HEK293T (cell line): ENCODE measurements at regions not wholly inside any gene's neighbourhood (a gene's known extent, or its start where the extent isn't known, plus 50 kb on each side); places are given as distances from the start of the nearest gene placed in this dataset.

Source experiments
- CTCF ChIA-PET: fragments of 350-600 bp; formaldehyde crosslinking; extraction: SDS; loops from one replicate; lab custom pipeline; 2021; ENCODE audit warnings: antibody characterized with exemption, inconsistent platforms; lab: Yijun Ruan, JAX
- POLR2A ChIA-PET: fragments of 350-600 bp; formaldehyde crosslinking; extraction: SDS; loops from one replicate; lab custom pipeline; 2020; ENCODE audit warnings: antibody characterized with exemption, inconsistent platforms; lab: Yijun Ruan, JAX
- DNase-seq: peaks from one replicate; pipeline ENCODE4 v3.0.0; 2012; ENCODE audit warnings: mixed read lengths; ENCODE audit errors: extremely low spot score
- ARNT ChIP-seq: fragments of 450-650 bp; IDR thresholded peaks from 2 replicates; pipeline ENCODE4 v1.6.1; 2017; ENCODE audit warnings: mild to moderate bottlenecking
- BHLHE40 ChIP-seq: fragments of 450-650 bp; IDR thresholded peaks from 2 replicates; pipeline ENCODE4 v1.6.1; 2016; ENCODE audit warnings: mild to moderate bottlenecking, moderate library complexity, borderline replicate concordance
- CTBP1 ChIP-seq: fragments of 450-650 bp; IDR thresholded peaks from 2 replicates; pipeline ENCODE4 v1.6.1; 2016; ENCODE audit warnings: borderline replicate concordance
- ELF4 ChIP-seq: fragments of 450-650 bp; IDR thresholded peaks from 2 replicates; pipeline ENCODE4 v1.6.1; 2017; ENCODE audit warnings: antibody characterized with exemption
- FOXA1 ChIP-seq: fragments of 450-650 bp; IDR thresholded peaks from 2 replicates; pipeline ENCODE4 v1.6.1; 2016; ENCODE audit warnings: mild to moderate bottlenecking
- FOXK2 ChIP-seq: fragments of 450-650 bp; IDR thresholded peaks from 2 replicates; pipeline ENCODE4 v1.6.1; 2016; ENCODE audit warnings: mild to moderate bottlenecking
- FOXM1 ChIP-seq: fragments of 450-650 bp; IDR thresholded peaks from 2 replicates; pipeline ENCODE4 v1.6.1; 2017; ENCODE audit warnings: mild to moderate bottlenecking, borderline replicate concordance
- HDGF ChIP-seq: fragments of 450-650 bp; IDR thresholded peaks from 2 replicates; pipeline ENCODE4 v1.6.1; 2017; ENCODE audit warnings: antibody characterized with exemption, borderline replicate concordance
- L3MBTL2 ChIP-seq: fragments of 450-650 bp; conservative IDR thresholded peaks from 2 replicates; pipeline ENCODE4 v1.6.1; 2016; ENCODE audit warnings: mild to moderate bottlenecking
- LEF1 ChIP-seq: fragments of 450-650 bp; IDR thresholded peaks from 2 replicates; pipeline ENCODE4 v1.6.1; 2017; ENCODE audit warnings: mild to moderate bottlenecking, borderline replicate concordance
- NFRKB ChIP-seq: fragments of 450-650 bp; IDR thresholded peaks from 2 replicates; pipeline ENCODE4 v1.6.1; 2016; ENCODE audit warnings: mild to moderate bottlenecking, moderate library complexity
- SP1 ChIP-seq: fragments of 450-650 bp; IDR thresholded peaks from 2 replicates; pipeline ENCODE4 v1.6.1; 2017
- SUZ12 ChIP-seq: fragments of 450-650 bp; IDR thresholded peaks from 2 replicates; pipeline ENCODE4 v1.6.1; 2016; ENCODE audit warnings: mild to moderate bottlenecking
- TARDBP ChIP-seq: fragments of 450-650 bp; IDR thresholded peaks from 2 replicates; pipeline ENCODE4 v1.6.1; 2016
- ZNF384 ChIP-seq: fragments of 450-650 bp; IDR thresholded peaks from 2 replicates; pipeline ENCODE4 v1.6.1; 2016
- TF ChIP-seq, protein P1 (sequence below): fragments of 450-650 bp; IDR thresholded peaks from 2 replicates; pipeline ENCODE4 v1.6.1; 2016

DNA sequence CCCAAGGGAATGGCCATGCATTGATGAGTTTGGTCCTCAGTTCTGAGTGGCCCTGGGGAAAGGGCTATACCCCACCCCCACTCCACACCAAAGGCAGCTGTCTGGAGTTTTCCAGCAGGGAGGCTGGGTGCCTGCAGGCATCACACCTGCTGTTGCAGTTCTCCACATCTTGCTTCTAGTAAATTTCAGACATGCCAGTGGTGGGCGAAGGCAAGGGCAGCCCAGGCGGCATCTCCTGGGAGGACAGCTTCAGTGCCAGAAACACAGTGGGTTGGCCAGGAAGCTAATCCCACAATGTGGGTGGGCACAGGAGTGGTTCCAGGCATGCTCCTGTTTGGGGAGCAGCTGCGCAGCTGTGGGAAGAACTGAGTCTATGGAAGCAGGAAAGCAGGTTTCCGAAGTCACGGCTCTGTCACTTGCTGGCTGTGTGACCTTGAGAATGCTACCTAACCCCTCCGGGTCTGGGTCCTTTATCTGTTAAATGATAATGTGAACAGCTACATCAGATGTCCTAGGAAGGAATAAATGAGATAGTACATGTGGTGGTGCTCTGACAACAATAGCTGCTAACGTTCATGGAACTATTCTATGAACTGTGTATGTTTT lies 84.6 kb upstream of the SPTBN1 start:
- ChIA-PET POLR2A (interaction anchor here (0.5 kb wide), 1 partner anchor 8 kb away, joined by 3 read pairs; no protein-coding TSS in a partner anchor), CTCF (no interaction called here)
- DNase-seq: no peak
- TF ChIP-seq ARNT (no peak), L3MBTL2 (no peak), ZNF384 (no peak)
- TF ChIP-seq, protein P1, sequence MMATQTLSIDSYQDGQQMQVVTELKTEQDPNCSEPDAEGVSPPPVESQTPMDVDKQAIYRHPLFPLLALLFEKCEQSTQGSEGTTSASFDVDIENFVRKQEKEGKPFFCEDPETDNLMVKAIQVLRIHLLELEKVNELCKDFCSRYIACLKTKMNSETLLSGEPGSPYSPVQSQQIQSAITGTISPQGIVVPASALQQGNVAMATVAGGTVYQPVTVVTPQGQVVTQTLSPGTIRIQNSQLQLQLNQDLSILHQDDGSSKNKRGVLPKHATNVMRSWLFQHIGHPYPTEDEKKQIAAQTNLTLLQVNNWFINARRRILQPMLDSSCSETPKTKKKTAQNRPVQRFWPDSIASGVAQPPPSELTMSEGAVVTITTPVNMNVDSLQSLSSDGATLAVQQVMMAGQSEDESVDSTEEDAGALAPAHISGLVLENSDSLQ: no peak

DNA sequence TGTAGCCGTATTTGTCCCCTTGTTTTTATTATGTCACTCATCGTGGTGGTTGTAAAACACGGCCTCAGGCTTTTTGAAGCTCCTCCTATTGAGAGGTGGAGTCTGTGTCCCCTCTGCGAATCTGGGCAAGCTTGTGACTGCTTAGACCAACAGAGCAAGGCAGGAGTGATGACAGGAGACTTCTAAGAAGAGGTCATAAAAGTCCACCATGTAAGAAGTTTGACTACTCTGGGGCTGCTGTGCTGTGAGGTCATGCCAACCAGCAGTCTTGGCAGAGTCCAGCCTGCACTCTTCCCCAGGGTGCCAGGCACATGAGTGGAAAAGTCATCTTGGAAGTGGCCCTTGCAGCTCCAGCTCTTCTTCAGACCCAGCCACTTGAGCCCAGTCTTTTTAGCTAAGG lies 83.8 kb upstream of the SPTBN1 start:
- CTCF ChIA-PET: no interaction called here
- POLR2A ChIA-PET: interaction anchor here (0.5 kb wide), 1 partner anchor 9 kb away, joined by 3 read pairs; no protein-coding TSS in a partner anchor
- TF ChIP-seq, protein P1: no peak
- no peak for TF ChIP-seq ZNF384

DNA sequence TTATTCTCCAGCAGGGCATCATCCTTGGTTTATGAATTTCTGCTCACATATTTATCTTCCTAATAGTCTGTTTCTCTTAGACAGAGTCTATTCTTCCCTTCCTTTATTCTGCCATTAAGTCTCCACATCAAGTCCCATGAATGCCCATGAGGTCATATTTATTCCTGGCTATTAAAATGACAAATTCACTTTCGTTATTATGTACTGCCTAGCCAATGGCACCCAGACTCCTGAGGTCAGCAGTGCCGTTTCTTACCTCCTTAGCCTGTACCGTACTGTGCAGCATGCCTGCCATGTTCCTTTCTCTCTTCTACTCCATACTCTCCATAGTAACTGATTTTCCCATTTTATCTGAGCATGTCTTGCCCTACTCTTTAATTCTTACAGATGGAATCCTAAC lies 82.3 kb upstream of the SPTBN1 start:
- no peak for DNase-seq
- ChIA-PET CTCF (no interaction called here), POLR2A (no interaction called here)
- TF ChIP-seq FOXK2: no peak
- TF ChIP-seq SUZ12: no peak
- TF ChIP-seq, protein P1: no peak
- TF ChIP-seq FOXA1: no peak
- TF ChIP-seq ZNF384: no peak
- TF ChIP-seq L3MBTL2: no peak
- TF ChIP-seq ARNT: no peak
- no peak for TF ChIP-seq LEF1
- TF ChIP-seq CTBP1: no peak
- no peak for TF ChIP-seq FOXM1
- no peak for TF ChIP-seq NFRKB
- no peak for TF ChIP-seq ELF4

More for the DNA sequence above, 83.8 kb upstream of the SPTBN1 start:
- DNase-seq: no peak

DNA sequence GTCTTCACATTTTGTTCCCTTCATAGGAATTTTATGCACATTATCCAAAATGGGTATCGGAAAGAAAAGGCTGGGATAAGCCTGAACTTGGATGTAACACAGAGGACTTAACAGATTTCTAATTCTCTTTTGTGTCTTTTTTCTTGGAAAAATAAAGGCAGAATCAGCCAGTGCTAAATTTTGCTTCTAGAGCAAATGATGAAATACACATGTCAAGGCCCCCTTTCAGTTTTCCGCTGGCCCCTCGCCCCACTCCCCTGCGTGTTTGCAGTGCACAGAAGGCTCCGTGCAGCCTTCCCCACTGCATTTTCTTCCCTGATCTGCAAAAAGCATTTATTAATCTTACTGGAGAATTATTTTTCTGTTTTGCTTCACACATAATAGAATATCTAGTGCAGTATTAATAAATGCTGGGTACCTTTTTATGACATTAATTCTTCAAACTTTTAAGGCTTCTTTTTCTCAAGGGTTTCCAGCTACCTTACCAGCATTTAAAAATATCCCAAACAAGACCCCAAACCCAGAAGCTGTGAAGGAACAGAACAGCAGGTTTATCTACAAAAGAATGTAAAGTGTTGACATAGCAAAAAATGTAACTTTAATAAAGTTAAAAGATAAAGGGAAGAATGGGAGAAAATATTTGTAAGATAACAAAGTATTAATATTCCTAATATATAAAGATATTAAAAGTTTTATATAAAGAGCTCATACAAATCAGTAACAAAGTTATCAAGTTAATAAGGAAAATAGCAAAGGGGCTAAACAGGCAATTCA lies 81.3 kb upstream of the SPTBN1 start:
- ChIA-PET POLR2A (no interaction called here), CTCF (no interaction called here)
- no peak for DNase-seq
- no peak for TF ChIP-seq SUZ12
- TF ChIP-seq FOXK2: no peak
- no peak for TF ChIP-seq FOXM1
- no peak for TF ChIP-seq TARDBP
- no peak for TF ChIP-seq L3MBTL2
- no peak for TF ChIP-seq ARNT
- no peak for TF ChIP-seq NFRKB
- TF ChIP-seq ELF4: no peak
- TF ChIP-seq LEF1: no peak
- TF ChIP-seq FOXA1: no peak
- TF ChIP-seq, protein P1: no peak
- TF ChIP-seq BHLHE40: no peak
- TF ChIP-seq HDGF: no peak
- TF ChIP-seq CTBP1: no peak
- no peak for TF ChIP-seq SP1
- TF ChIP-seq ZNF384: no peak

DNA sequence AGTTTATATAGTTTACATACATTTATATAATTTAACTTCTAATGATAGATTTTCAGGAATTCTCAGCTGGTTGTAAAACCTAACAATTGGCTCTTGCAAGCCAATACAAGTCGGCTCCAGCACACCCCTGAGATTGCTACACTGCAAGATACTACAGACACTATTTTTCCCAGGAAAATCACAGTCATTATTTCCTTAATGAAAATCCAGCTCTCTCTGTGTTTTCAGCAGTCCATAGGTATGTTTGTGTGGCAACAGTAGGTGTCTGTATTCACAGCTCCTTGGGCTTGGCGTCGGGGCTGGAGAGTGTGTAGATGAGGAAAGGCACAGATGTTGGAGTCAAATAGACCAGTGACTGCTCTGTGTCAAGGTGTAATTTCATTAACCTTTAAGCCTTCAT lies 78.7 kb upstream of the SPTBN1 start:
- ChIA-PET POLR2A (no interaction called here), CTCF (interaction anchor here (0.6 kb wide), 1 partner anchor 327 kb away, joined by 3 read pairs; no protein-coding TSS in a partner anchor)
- no peak for TF ChIP-seq L3MBTL2
- no peak for TF ChIP-seq ELF4
- no peak for TF ChIP-seq FOXA1
- TF ChIP-seq, protein P1: no peak
- no peak for TF ChIP-seq ZNF384
- TF ChIP-seq TARDBP: no peak
- no peak for TF ChIP-seq FOXM1
- no peak for TF ChIP-seq NFRKB
- no peak for TF ChIP-seq SUZ12
- TF ChIP-seq HDGF: no peak
- TF ChIP-seq FOXK2: no peak
- DNase-seq: no peak
